Ishikawa (cell line): ENCODE measurements at regions not wholly inside any gene's neighbourhood (a gene's known extent, or its start where the extent isn't known, plus 50 kb on each side); places are given as distances from the start of the nearest gene placed in this dataset.

ENCODE experiments used
- CEBPB ChIP-seq: IDR thresholded peaks from 2 replicates; pipeline ENCODE4 v1.6.1; 2012
- EGR1 ChIP-seq: IDR thresholded peaks from 2 replicates; pipeline ENCODE4 v1.6.1; 2012
- EP300 ChIP-seq: IDR thresholded peaks from 2 replicates; pipeline ENCODE4 v1.6.1; 2012; ENCODE audit warnings: borderline replicate concordance
- FOXM1 ChIP-seq: IDR thresholded peaks from 2 replicates; pipeline ENCODE4 v1.6.1; 2012; ENCODE audit warnings: low read depth, borderline replicate concordance
- MAX ChIP-seq: IDR thresholded peaks from 2 replicates; pipeline ENCODE4 v1.6.1; 2012
- NFIC ChIP-seq: IDR thresholded peaks from 2 replicates; pipeline ENCODE4 v1.6.1; 2012
- RAD21 ChIP-seq: IDR thresholded peaks from 2 replicates; pipeline ENCODE4 v1.6.1; 2012; ENCODE audit warnings: low read depth
- REST ChIP-seq: IDR thresholded peaks from 2 replicates; pipeline ENCODE4 v1.6.1; 2012; ENCODE audit warnings: low read depth, mild to moderate bottlenecking
- TAF1 ChIP-seq: IDR thresholded peaks from 2 replicates; pipeline ENCODE4 v1.6.1; 2012; ENCODE audit warnings: low read depth, mild to moderate bottlenecking
- TCF12 ChIP-seq: IDR thresholded peaks from 2 replicates; pipeline ENCODE4 v1.6.1; 2012; ENCODE audit warnings: low read depth
- YY1 ChIP-seq: IDR thresholded peaks from 2 replicates; pipeline ENCODE4 v1.6.1; 2012; ENCODE audit warnings: low read depth
- ZBTB7A ChIP-seq: IDR thresholded peaks from 2 replicates; pipeline ENCODE4 v1.6.1; 2012; ENCODE audit warnings: low read depth

- TF ChIP-seq YY1 (no peak), REST (no peak), EP300 (no peak), FOXM1 (no peak), EGR1 (no peak), TAF1 (no peak), CEBPB (no peak), NFIC (no peak), MAX (no peak), ZBTB7A (no peak), RAD21 (no peak), TCF12 (no peak)
These were observed 87.4 kb upstream of the LHX1 start for GRCh38 chr17:36849871-36850348.
